ENCODE measurements at regions not wholly inside any gene's neighbourhood (a gene's known extent, or its start where the extent isn't known, plus 50 kb on each side); places are given as distances from the start of the nearest gene placed in this dataset.
"Not testable (repeated sequence)": the region's sequence is repeated elsewhere in the genome, so short reads cannot be mapped to it uniquely, and the experiment has no call there.

GRCh38 chr14:71631030-71631429, 301.2 kb upstream of the RGS6 start:
- not testable (repeated sequence) for DNase-seq (ENCODE audit: low read depth in 2 of 2)

- DNase-seq (ENCODE audit: low read depth in 2 of 2), result no peak
Measured at GRCh38 chr14:71632440-71632946, 299.7 kb upstream of the RGS6 start.

- no peak for DNase-seq (ENCODE audit: low read depth in 2 of 2)
Measured at GRCh38 chr14:71636076-71636475, 296.2 kb upstream of the RGS6 start.

GRCh38 chr14:71636820-71637471, 295.3 kb upstream of the RGS6 start:
- no peak for DNase-seq (ENCODE audit: low read depth in 2 of 2)

- DNase-seq (ENCODE audit: low read depth in 2 of 2), result no peak
Measured at GRCh38 chr14:71638523-71639196, 293.6 kb upstream of the RGS6 start.

- no peak for DNase-seq (ENCODE audit: low read depth in 2 of 2)
Measured at GRCh38 chr14:71642715-71643114, 289.5 kb upstream of the RGS6 start.

- no peak for DNase-seq (ENCODE audit: low read depth in 2 of 2)
Measured at GRCh38 chr14:71645656-71646055, 286.6 kb upstream of the RGS6 start.

GRCh38 chr14:71646518-71646917, 285.7 kb upstream of the RGS6 start:
- no peak for DNase-seq (ENCODE audit: low read depth in 2 of 2)

- no peak for DNase-seq (ENCODE audit: low read depth in 2 of 2)
Measured at GRCh38 chr14:71647086-71647784, 285.0 kb upstream of the RGS6 start.

GRCh38 chr14:71648725-71649124, 283.5 kb upstream of the RGS6 start:
- no peak for DNase-seq (ENCODE audit: low read depth in 2 of 2)

GRCh38 chr14:71650187-71650755, 282.0 kb upstream of the RGS6 start:
- DNase-seq (ENCODE audit: low read depth in 2 of 2), result no peak

GRCh38 chr14:71651228-71651627, 281.0 kb upstream of the RGS6 start:
- no peak for DNase-seq (ENCODE audit: low read depth in 2 of 2)

- no peak for DNase-seq (ENCODE audit: low read depth in 2 of 2)
Measured at GRCh38 chr14:71652368-71652767, 279.9 kb upstream of the RGS6 start.

GRCh38 chr14:71654810-71655209, 277.4 kb upstream of the RGS6 start:
- DNase-seq (ENCODE audit: low read depth in 2 of 2), result no peak

- no peak for DNase-seq (ENCODE audit: low read depth in 2 of 2)
Measured at GRCh38 chr14:71658261-71658860, 273.9 kb upstream of the RGS6 start.

GRCh38 chr14:71659159-71659558, 273.1 kb upstream of the RGS6 start:
- no peak for DNase-seq (ENCODE audit: low read depth in 2 of 2)

- no peak for DNase-seq (ENCODE audit: low read depth in 2 of 2)
Measured at GRCh38 chr14:71661441-71661840, 270.8 kb upstream of the RGS6 start.

- DNase-seq (ENCODE audit: low read depth in 2 of 2), result no peak
Measured at GRCh38 chr14:71662291-71662790, 269.9 kb upstream of the RGS6 start.

- no peak for DNase-seq (ENCODE audit: low read depth in 2 of 2)
Measured at GRCh38 chr14:71665157-71665556, 267.1 kb upstream of the RGS6 start.

- DNase-seq (ENCODE audit: low read depth in 2 of 2), result no peak
Measured at GRCh38 chr14:71665781-71666180, 266.4 kb upstream of the RGS6 start.

- no peak for DNase-seq (ENCODE audit: low read depth in 2 of 2)
Measured at GRCh38 chr14:71666571-71667145, 265.6 kb upstream of the RGS6 start.

All from stimulated activated CD4-positive, alpha-beta T cell treated with anti-CD3 and anti-CD28 coated beads, Interleukin-4, amount 100 ng/mL, for 48 hours (primary cell).